ENCODE measurements at regions not wholly inside any gene's neighbourhood (a gene's known extent, or its start where the extent isn't known, plus 50 kb on each side); places are given as distances from the start of the nearest gene placed in this dataset.

GRCh38 chr12:93944911-93945310 lies 203.5 kb upstream of the PLXNC1 start:
- no peak for DNase-seq (ENCODE audit: low read depth)

GRCh38 chr12:93946542-93947150 lies 201.7 kb upstream of the PLXNC1 start:
- DNase-seq (ENCODE audit: low read depth) = no peak

- no peak for DNase-seq (ENCODE audit: low read depth)
Observed at GRCh38 chr12:93947486-93947885, 200.9 kb upstream of the PLXNC1 start.

GRCh38 chr12:93950311-93950710 lies 198.1 kb upstream of the PLXNC1 start:
- DNase-seq (ENCODE audit: low read depth) = no peak

- no peak for DNase-seq (ENCODE audit: low read depth)
Observed at GRCh38 chr12:93954166-93955112, 193.9 kb upstream of the PLXNC1 start.

- DNase-seq (ENCODE audit: low read depth) = no peak
Observed at GRCh38 chr12:93956551-93956950, 191.8 kb upstream of the PLXNC1 start.

GRCh38 chr12:93957168-93957567 lies 191.2 kb upstream of the PLXNC1 start:
- DNase-seq (ENCODE audit: low read depth) = no peak

- no peak for DNase-seq (ENCODE audit: low read depth)
Observed at GRCh38 chr12:93957870-93958269, 190.5 kb upstream of the PLXNC1 start.

- DNase-seq (ENCODE audit: low read depth) = no peak
Observed at GRCh38 chr12:93959657-93960056, 188.7 kb upstream of the PLXNC1 start.

- DNase-seq (ENCODE audit: low read depth) = no peak
Observed at GRCh38 chr12:93960521-93960920, 187.9 kb upstream of the PLXNC1 start.

- no peak for DNase-seq (ENCODE audit: low read depth)
Observed at GRCh38 chr12:93962336-93962735, 186.0 kb upstream of the PLXNC1 start.

- no peak for DNase-seq (ENCODE audit: low read depth)
Observed at GRCh38 chr12:93964936-93965335, 183.4 kb upstream of the PLXNC1 start.

GRCh38 chr12:93966516-93967133 lies 181.8 kb upstream of the PLXNC1 start:
- no peak for DNase-seq (ENCODE audit: low read depth)

- DNase-seq (ENCODE audit: low read depth) = no peak
Observed at GRCh38 chr12:93967454-93967853, 180.9 kb upstream of the PLXNC1 start.

- no peak for DNase-seq (ENCODE audit: low read depth)
Observed at GRCh38 chr12:93968536-93969285, 179.7 kb upstream of the PLXNC1 start.

- no peak for DNase-seq (ENCODE audit: low read depth)
Observed at GRCh38 chr12:93970900-93971688, 177.3 kb upstream of the PLXNC1 start.

GRCh38 chr12:93972411-93973208 lies 175.8 kb upstream of the PLXNC1 start:
- DNase-seq (ENCODE audit: low read depth) = no peak

GRCh38 chr12:93974252-93974651 lies 174.1 kb upstream of the PLXNC1 start:
- DNase-seq (ENCODE audit: low read depth) = no peak

GRCh38 chr12:93976024-93976423 lies 172.4 kb upstream of the PLXNC1 start:
- DNase-seq (ENCODE audit: low read depth) = no peak

GRCh38 chr12:93977081-93977480 lies 171.3 kb upstream of the PLXNC1 start:
- DNase-seq (ENCODE audit: low read depth) = no peak

- no peak for DNase-seq (ENCODE audit: low read depth)
Observed at GRCh38 chr12:93978553-93978952, 169.8 kb upstream of the PLXNC1 start.

Data from HS-27A (cell line).